Heart left ventricle (tissue), 16 donors: ENCODE measurements at regions not wholly inside any gene's neighbourhood (a gene's known extent, or its start where the extent isn't known, plus 50 kb on each side); places are given as distances from the start of the nearest gene placed in this dataset.

ENCODE experiments used
- ATAC-seq, 4 donors: fragments of 200-7000 bp; cut with Tn5 transposase; one replicate each; pipeline ENCODE4 v1.9.1; 2020 to 2022; ENCODE audit warnings: moderate library complexity in 4 of 4, mild to moderate bottlenecking in 3 of 4, moderate number of reproducible peaks in 1 of 4
- DNase-seq, 5 donors: peaks; one replicate each; pipeline ENCODE4 v3.0.0-alpha.2; 2020
- H3K27ac ChIP-seq, 12 donors: fragments of 200-600 bp; sonication (generic) in 4 of 12; one replicate each; pipeline versions ENCODE4 v1.5.0 to v1.8.0; 2016 to 2022; ENCODE audit warnings: mild to moderate bottlenecking in 2 of 12
- H3K27me3 ChIP-seq, 9 donors: fragments of 200-600 bp; sonication (generic) in 2 of 9; one replicate each; pipeline versions ENCODE4 v1.5.1 to v1.8.0; 2016 to 2022; ENCODE audit warnings: mild to moderate bottlenecking in 3 of 9
- H3K36me3 ChIP-seq, 9 donors: fragments of 200-600 bp; sonication (generic) in 2 of 9; one replicate each; pipeline versions ENCODE4 v1.5.0 to v1.8.0; 2018 to 2022; ENCODE audit warnings: mild to moderate bottlenecking in 2 of 9
- H3K4me1 ChIP-seq, 12 donors: fragments of 200-600 bp; sonication (generic) in 4 of 12; one replicate each; pipeline versions ENCODE4 v1.5.0 to v1.8.0; 2016 to 2022; ENCODE audit warnings: mild to moderate bottlenecking in 3 of 12
- H3K4me3 ChIP-seq, 12 donors: fragments of 200-600 bp; sonication (generic) in 4 of 12; one replicate each; pipeline versions ENCODE4 v1.5.0 to v1.8.0; 2017 to 2022; ENCODE audit warnings: mild to moderate bottlenecking in 9 of 12, moderate library complexity in 4 of 12
- H3K9me3 ChIP-seq, 12 donors: fragments of 200-600 bp; sonication (generic) in 4 of 12; one replicate each; pipeline versions ENCODE4 v1.5.0 to v1.8.0; 2016 to 2022; ENCODE audit warnings: mild to moderate bottlenecking in 1 of 12
- POLR2A ChIP-seq, 2 donors: fragments of 450-650 bp; IDR thresholded peaks; one replicate each; pipeline ENCODE4 v1.6.1; 2017; ENCODE audit warnings: antibody characterized with exemption in 2 of 2, mild to moderate bottlenecking in 2 of 2, moderate library complexity in 2 of 2
- WGBS, 4 donors: extraction: QIAGEN DNeasy Blood & Tissue Kit in 2 of 4; methylation state at CpG; one replicate each; pipeline versions ENCODE4 v1.1.5 to v1.1.7; 2013 to 2018; 5-methylcytosine and 5-hydroxymethylcytosine counted together
- intact Hi-C, 10 donors: fragments of 100-400 bp; cut with DNase I; formaldehyde crosslinking; loops; one replicate each; pipeline versions ENCODE4 v1.11.1 to v1.14.2; 2022
- TF ChIP-seq, protein P1 (sequence below), 12 donors: fragments of 200-600 bp; sonication (generic) in 4 of 12; IDR thresholded peaks; one replicate each; pipeline versions ENCODE4 v1.5.0 to v1.8.0; 2018 to 2022; ENCODE audit warnings: antibody characterized with exemption in 12 of 12, mild to moderate bottlenecking in 5 of 12
- donor health status: ischemic (EF 13 %, LVEDD 7.1; RV severe dilation, severe dysfunction).
- donor health status: healthy with polysubstance abuse.
- donor health status: DM: no; HTN: yes; CAD: no.
- donor health status: DM: no; HTN: no; CAD: no.
- donor health status: ischemic (EF 25% LVEDD 6.9; RV normal size, moderate dysfunction).
- donor health status: ischemic (EF 25% LVEDD 5.7; RV mildly dilated, moderate dysfunction).
- donor health status: healthy.
- donor health status: DM: yes; HTN: yes; CAD: no.
- donor health status: ischemic (EF 35%, LVEDD 5.7; RV mildly dilated, moderate dysfunction).
- donor health status: nonischemic (EF 11% LVEDD 7.7; RV severe dilation, severe dysfunction).
- donor health status: DM: yes; HTN: yes; CAD: no.
- donor health status: PGD.
- donor health status: ischemic (EF 29% LVEDD 5.4; RV normal size, mild dysfunction).
- donor health status: nonischemic (EF 23%, LVEDD 6.1; RV moderate dilation, normal function).

DNA sequence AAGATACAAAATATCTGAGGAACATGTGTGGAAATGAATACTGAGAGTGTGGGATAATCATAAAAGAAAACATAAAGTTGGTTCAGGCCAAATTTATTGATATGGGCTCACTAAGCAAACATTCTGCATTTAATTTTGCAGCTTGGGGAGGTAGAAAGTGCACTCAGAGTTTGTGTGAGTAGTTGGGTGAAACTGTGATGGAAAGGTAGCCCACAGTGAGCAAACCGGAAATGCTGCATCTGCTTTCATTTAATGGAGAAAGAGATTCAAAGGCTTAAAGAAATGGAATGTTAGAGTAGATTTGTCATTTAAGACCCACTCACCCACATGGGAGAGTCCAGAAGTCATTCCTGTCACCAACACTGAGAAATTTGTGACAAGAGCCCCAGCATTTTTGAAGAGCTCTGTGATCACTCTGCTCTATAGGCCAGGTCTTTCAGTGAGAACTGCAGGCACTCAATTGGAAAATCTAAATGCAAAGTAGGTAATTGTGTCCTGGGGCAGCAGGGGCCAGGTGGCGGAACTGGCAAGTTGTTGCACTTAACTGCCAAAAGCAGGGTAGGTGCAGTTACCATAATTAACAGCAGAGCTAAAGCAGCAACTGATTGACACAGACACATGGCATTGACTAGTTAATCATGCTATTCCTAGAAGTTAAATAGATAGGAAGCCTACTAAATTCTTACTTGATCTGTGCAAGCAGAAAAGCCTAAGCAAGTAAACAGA is 1228.3 kb upstream of the PCDH20 start:
- Histone ChIP-seq H3K4me1 (no peaks in the 10 kb centered on the region), H3K9me3 (peaks cover 0 to 5% (median 0%) of the 10 kb centered on the region in 12 donors), H3K27ac (no peak overlapping the region), H3K36me3 (no peaks in the 10 kb centered on the region), H3K4me3 (no peak overlapping the region), H3K27me3 (no peaks in the 10 kb centered on the region)
- no peak for DNase-seq
- intact Hi-C loops: no loop called here
- no peak for ATAC-seq
- TF ChIP-seq POLR2A (IDR thresholded peaks at IDR 0.05): no peak
- TF ChIP-seq, protein P1, sequence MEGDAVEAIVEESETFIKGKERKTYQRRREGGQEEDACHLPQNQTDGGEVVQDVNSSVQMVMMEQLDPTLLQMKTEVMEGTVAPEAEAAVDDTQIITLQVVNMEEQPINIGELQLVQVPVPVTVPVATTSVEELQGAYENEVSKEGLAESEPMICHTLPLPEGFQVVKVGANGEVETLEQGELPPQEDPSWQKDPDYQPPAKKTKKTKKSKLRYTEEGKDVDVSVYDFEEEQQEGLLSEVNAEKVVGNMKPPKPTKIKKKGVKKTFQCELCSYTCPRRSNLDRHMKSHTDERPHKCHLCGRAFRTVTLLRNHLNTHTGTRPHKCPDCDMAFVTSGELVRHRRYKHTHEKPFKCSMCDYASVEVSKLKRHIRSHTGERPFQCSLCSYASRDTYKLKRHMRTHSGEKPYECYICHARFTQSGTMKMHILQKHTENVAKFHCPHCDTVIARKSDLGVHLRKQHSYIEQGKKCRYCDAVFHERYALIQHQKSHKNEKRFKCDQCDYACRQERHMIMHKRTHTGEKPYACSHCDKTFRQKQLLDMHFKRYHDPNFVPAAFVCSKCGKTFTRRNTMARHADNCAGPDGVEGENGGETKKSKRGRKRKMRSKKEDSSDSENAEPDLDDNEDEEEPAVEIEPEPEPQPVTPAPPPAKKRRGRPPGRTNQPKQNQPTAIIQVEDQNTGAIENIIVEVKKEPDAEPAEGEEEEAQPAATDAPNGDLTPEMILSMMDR (IDR thresholded peaks at IDR 0.05): no peak
- 69 to 88% (median 78%) methylated on average over 2 of the region's 2 CpGs for WGBS, 4 donors

DNA sequence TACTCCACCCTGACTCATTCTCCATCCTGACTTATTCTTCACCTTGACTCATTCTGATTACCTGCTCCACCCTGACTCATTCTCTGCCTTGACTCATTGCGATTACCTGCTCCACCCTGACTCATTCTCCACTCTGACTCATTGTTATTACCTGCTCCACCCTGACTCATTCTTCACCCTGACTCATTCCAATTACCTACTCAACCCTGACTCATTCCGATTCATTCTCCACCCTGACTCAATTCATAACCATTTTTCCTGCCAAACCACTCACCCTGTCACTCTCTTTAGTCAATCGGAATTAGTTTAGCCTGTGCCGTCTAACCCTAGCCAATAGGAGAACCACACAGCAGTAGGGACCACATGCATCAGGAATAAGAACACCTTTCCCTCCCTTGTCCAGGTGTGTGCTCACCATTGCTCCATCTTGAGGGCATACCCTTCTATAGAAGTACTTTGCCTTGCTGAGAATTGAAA is 1227.4 kb upstream of the PCDH20 start:
- ATAC-seq: no peak
- TF ChIP-seq, protein P1 (IDR thresholded peaks at IDR 0.05): no peak
- no peak for TF ChIP-seq POLR2A (IDR thresholded peaks at IDR 0.05)
- DNase-seq: no peak
- no peaks in the 10 kb centered on the region for H3K27me3 ChIP-seq
- no peaks in the 10 kb centered on the region for H3K4me1 ChIP-seq
- H3K9me3 ChIP-seq: peaks cover 0 to 5% (median 0%) of the 10 kb centered on the region in 12 donors
- 85 to 95% (median 91%) methylated on average over 4 of the region's 4 CpGs for WGBS, 4 donors
- H3K4me3 ChIP-seq: no peak overlapping the region
- intact Hi-C loops: no loop called here
- no peaks in the 10 kb centered on the region for H3K36me3 ChIP-seq
- no peak overlapping the region for H3K27ac ChIP-seq

DNA sequence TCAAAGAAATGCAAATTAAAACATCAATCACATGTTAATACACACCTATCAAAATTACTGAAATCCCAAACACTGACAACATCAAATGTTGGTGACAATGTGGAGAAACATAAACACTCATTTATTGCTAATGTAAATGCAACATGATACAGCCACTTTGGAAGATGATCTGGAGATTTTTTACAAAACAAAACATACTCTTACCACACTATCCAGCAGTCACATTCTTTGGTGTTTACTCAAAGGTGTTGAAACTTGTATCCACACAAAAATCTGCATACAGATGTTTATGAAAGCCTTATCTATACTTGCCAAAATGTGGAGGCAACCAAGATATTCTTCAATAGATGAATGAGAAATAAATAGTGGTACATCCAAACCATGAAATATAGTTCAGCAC is 1219.5 kb upstream of the PCDH20 start:
- Histone ChIP-seq H3K36me3 (no peaks in the 10 kb centered on the region), H3K27me3 (no peaks in the 10 kb centered on the region), H3K4me1 (no peaks in the 10 kb centered on the region), H3K9me3 (peaks cover 0 to 9% (median 0%) of the 10 kb centered on the region in 12 donors), H3K27ac (no peak overlapping the region), H3K4me3 (no peak overlapping the region)
- intact Hi-C loops: no loop called here
- no peak for DNase-seq
- ATAC-seq: no peak
- no peak for TF ChIP-seq POLR2A (IDR thresholded peaks at IDR 0.05)

DNA sequence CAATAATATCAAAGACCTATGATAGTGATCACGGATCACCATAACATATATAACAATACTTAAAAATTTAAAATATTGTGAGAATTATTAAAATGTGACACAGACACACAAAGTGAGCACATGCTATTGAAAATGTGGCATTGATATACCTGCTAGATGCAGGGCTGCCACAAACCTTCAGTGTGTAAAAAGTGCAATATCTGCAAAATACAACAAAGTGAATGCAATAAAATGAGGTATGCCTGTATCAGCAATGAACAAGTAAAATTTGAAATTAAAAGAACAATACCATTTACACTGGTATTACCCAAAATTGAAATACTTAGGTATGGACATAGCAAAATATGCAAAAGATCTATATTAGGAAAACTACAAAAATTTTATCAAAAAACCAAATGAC is 1217.8 kb upstream of the PCDH20 start:
- Histone ChIP-seq H3K4me1 (no peaks in the 10 kb centered on the region), H3K27me3 (no peaks in the 10 kb centered on the region), H3K9me3 (peaks cover 0 to 9% (median 0%) of the 10 kb centered on the region in 12 donors), H3K27ac (no peak overlapping the region), H3K4me3 (no peak overlapping the region), H3K36me3 (no peaks in the 10 kb centered on the region)
- intact Hi-C loops: no loop called here
- WGBS, 4 donors: 78 to 100% (median 91%) methylated on average over 1 of the region's 1 CpG
- no peak for TF ChIP-seq POLR2A (IDR thresholded peaks at IDR 0.05)
- TF ChIP-seq, protein P1 (IDR thresholded peaks at IDR 0.05): no peak
- DNase-seq (no peak), ATAC-seq (no peak)

DNA sequence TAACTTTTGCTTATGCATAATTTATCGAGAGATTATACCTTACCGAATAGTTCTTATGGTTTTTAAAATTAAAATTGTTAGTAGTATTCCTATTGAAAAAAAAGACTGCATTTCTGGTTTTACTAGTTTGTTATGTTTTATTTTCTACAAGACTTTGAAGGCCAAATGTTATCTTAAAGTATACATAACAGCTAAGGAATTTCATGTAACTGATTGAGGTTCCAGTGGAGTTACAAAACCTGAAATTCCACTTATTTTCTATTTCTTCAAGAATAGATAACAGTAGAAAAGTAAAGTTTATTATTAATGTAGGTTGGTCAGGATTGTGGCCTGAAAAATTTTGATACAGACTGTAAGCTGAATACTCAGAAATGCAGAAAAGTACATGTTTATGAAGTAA is 1216.0 kb upstream of the PCDH20 start:
- DNase-seq: no peak
- 94 to 98% (median 96%) methylated on average over 2 of the region's 2 CpGs for WGBS, 4 donors
- TF ChIP-seq POLR2A (IDR thresholded peaks at IDR 0.05): no peak
- TF ChIP-seq, protein P1 (IDR thresholded peaks at IDR 0.05): no peak
- Histone ChIP-seq H3K4me1 (no peaks in the 10 kb centered on the region), H3K4me3 (no peak overlapping the region), H3K9me3 (peaks cover 0 to 9% (median 0%) of the 10 kb centered on the region in 12 donors), H3K27me3 (no peaks in the 10 kb centered on the region), H3K36me3 (no peaks in the 10 kb centered on the region), H3K27ac (no peak overlapping the region)
- intact Hi-C loops: no loop called here
- no peak for ATAC-seq
